Lung (tissue), 11 donors: ENCODE measurements at regions not wholly inside any gene's neighbourhood (a gene's known extent, or its start where the extent isn't known, plus 50 kb on each side); places are given as distances from the start of the nearest gene placed in this dataset.
"Not testable (repeated sequence)": the region's sequence is repeated elsewhere in the genome, so short reads cannot be mapped to it uniquely, and the experiment has no call there.

ENCODE experiments used
- ATAC-seq: fragments of 200-7000 bp; cut with Tn5 transposase; one replicate; pipeline ENCODE4 v1.9.1; 2020; ENCODE audit warnings: moderate number of reproducible peaks; ENCODE audit not compliant: insufficient read depth, low FRiP score
- DNase-seq, 3 donors: peaks; one replicate each; pipeline ENCODE4 v3.0.0-alpha.2; 2013 to 2017
- H3K27ac ChIP-seq, 2 donors: one replicate each; pipeline ENCODE4 v1.5.1; 2013; ENCODE audit warnings: mild to moderate bottlenecking in 2 of 2, moderate library complexity in 2 of 2, control low read depth in 1 of 2, inconsistent platforms in 1 of 2, low read depth in 1 of 2, low read length in 1 of 2
- H3K27me3 ChIP-seq, 3 donors: one replicate each; pipeline ENCODE4 v1.5.1; 2013; ENCODE audit warnings: low read length in 2 of 3; ENCODE audit not compliant: control insufficient read depth in 3 of 3, insufficient read depth in 3 of 3
- H3K36me3 ChIP-seq, 4 donors: one replicate each; pipeline ENCODE4 v1.5.1; 2013; ENCODE audit warnings: low read length in 4 of 4, mild to moderate bottlenecking in 1 of 4, moderate library complexity in 1 of 4; ENCODE audit not compliant: control insufficient read depth in 4 of 4, insufficient read depth in 4 of 4
- H3K4me1 ChIP-seq, 5 donors: one replicate each; pipeline ENCODE4 v1.5.1; 2013; ENCODE audit warnings: low read length in 5 of 5, mild to moderate bottlenecking in 2 of 5, moderate library complexity in 1 of 5; ENCODE audit not compliant: control insufficient read depth in 5 of 5, insufficient read depth in 5 of 5
- H3K4me3 ChIP-seq: one replicate; pipeline ENCODE4 v1.5.1; 2013; ENCODE audit warnings: mild to moderate bottlenecking, control low read depth, moderate library complexity
- H3K9ac ChIP-seq, 2 donors: one replicate each; pipeline ENCODE4 v1.5.1; 2013; ENCODE audit warnings: low read length in 2 of 2, control low read depth in 1 of 2; ENCODE audit not compliant: insufficient read depth in 1 of 2
- H3K9me3 ChIP-seq, 4 donors: one replicate each; pipeline ENCODE4 v1.5.1; 2013; ENCODE audit warnings: low read length in 3 of 4, mild to moderate bottlenecking in 1 of 4, moderate library complexity in 1 of 4; ENCODE audit not compliant: control insufficient read depth in 4 of 4, insufficient read depth in 3 of 4
- CTCF ChIP-seq: IDR thresholded peaks from 2 replicates; pipeline ENCODE4 v1.5.1; 2012; ENCODE audit warnings: mild to moderate bottlenecking; ENCODE audit errors: control extremely low read depth, extremely low read depth
- WGBS, 2 donors: extraction: QIAGEN DNeasy Blood & Tissue Kit; methylation state at CpG; one replicate each; pipeline ENCODE4 v1.1.7; 2013; 5-methylcytosine and 5-hydroxymethylcytosine counted together
- donor health status: control.
- donor health status: control.
- donor health status: Bipolar disorder and iron deficiency.
- donor health status: healthy.
- donor health status: DM: yes; HTN: yes; CAD: no.

- Histone ChIP-seq H3K4me3 (no peak overlapping the region), H3K4me1 (no peaks in the 10 kb centered on the region), H3K27me3 (no peaks in the 10 kb centered on the region), H3K27ac (no peak overlapping the region), H3K9ac (no peak overlapping the region), H3K36me3 (no peaks in the 10 kb centered on the region), H3K9me3 (peaks cover 0 to 9% (median 2%) of the 10 kb centered on the region in 4 donors)
- no peak for DNase-seq
- ATAC-seq = no peak
- no peak for TF ChIP-seq CTCF
- 92% methylated on average over 19 of the region's 19 CpGs for WGBS, 2 donors
Observed at GRCh38 chrX:43278440-43278839, 377.7 kb upstream of the MAOA start.

GRCh38 chrX:43279341-43279808 lies 376.7 kb upstream of the MAOA start:
- Histone ChIP-seq H3K36me3 (no peaks in the 10 kb centered on the region), H3K27ac (no peak overlapping the region), H3K4me1 (no peaks in the 10 kb centered on the region), H3K27me3 (no peaks in the 10 kb centered on the region), H3K9ac (no peak overlapping the region), H3K4me3 (no peak overlapping the region), H3K9me3 (peaks cover 0 to 9% (median 2%) of the 10 kb centered on the region in 4 donors)
- TF ChIP-seq CTCF = no peak
- ATAC-seq (no peak), DNase-seq (no peak)
- 91 to 99% methylated on average over 31 to 38 of the region's 38 CpGs for WGBS, 2 donors

GRCh38 chrX:43283187-43283586 lies 372.9 kb upstream of the MAOA start:
- Histone ChIP-seq H3K9ac (no peak overlapping the region), H3K9me3 (peaks cover 0 to 8% (median 2%) of the 10 kb centered on the region in 4 donors), H3K27me3 (peaks cover 0 to 2% (median 0%) of the 10 kb centered on the region in 3 donors), H3K4me3 (no peak overlapping the region), H3K36me3 (no peaks in the 10 kb centered on the region), H3K4me1 (no peaks in the 10 kb centered on the region), H3K27ac (no peak overlapping the region)
- ATAC-seq (no peak), DNase-seq (no peak)
- no peak for TF ChIP-seq CTCF
- WGBS, 2 donors = 64 to 95% methylated on average over 1 of the region's 1 CpG

- not testable (repeated sequence) for DNase-seq, H3K27ac ChIP-seq, H3K36me3 ChIP-seq, H3K27me3 ChIP-seq, ATAC-seq, H3K9ac ChIP-seq, H3K4me1 ChIP-seq, H3K4me3 ChIP-seq, H3K9me3 ChIP-seq
- WGBS, 2 donors = 39 to 59% methylated on average over 3 to 4 of the region's 4 CpGs
Observed at GRCh38 chrX:43311625-43312024, 344.5 kb upstream of the MAOA start.
